PFSK-1 (cell line): ENCODE measurements at regions not wholly inside any gene's neighbourhood (a gene's known extent, or its start where the extent isn't known, plus 50 kb on each side); places are given as distances from the start of the nearest gene placed in this dataset.

Experiments used
- FOXP2 ChIP-seq: optimal IDR thresholded peaks from 2 replicates; pipeline ENCODE3; 2011; ENCODE audit warnings: borderline replicate concordance, control low read depth, inconsistent platforms; ENCODE audit not compliant: insufficient read depth; ENCODE audit errors: extremely low read length, extremely low read depth
- POLR2AphosphoS5 ChIP-seq: IDR thresholded peaks from 2 replicates; pipeline ENCODE4 v1.6.1; 2012; ENCODE audit warnings: low read depth, mild to moderate bottlenecking, control low read depth, low read length, moderate library complexity
- REST ChIP-seq, 2 experiments: IDR thresholded peaks; 2 replicates each; pipeline versions ENCODE4 v1.6.1 to v1.8.0; 2011 to 2012; ENCODE audit warnings: low read depth in 2 of 2, low read length in 2 of 2, control low read depth in 1 of 2, inconsistent platforms in 1 of 2, mild to moderate bottlenecking in 1 of 2, moderate library complexity in 1 of 2; ENCODE audit not compliant: insufficient read depth in 1 of 2
- SIN3A ChIP-seq: IDR thresholded peaks from 2 replicates; pipeline ENCODE4 v1.6.1; 2012; ENCODE audit warnings: mild to moderate bottlenecking, low read length, moderate library complexity, borderline replicate concordance; ENCODE audit not compliant: insufficient read depth
- TAF1 ChIP-seq: IDR thresholded peaks from 2 replicates; pipeline ENCODE4 v1.6.1; 2012; ENCODE audit warnings: low read length, control low read depth, borderline replicate concordance; ENCODE audit not compliant: insufficient read depth

GRCh38 chr5:135655468-135655815 lies 76.7 kb upstream of the CXCL14 start:
- TF ChIP-seq POLR2AphosphoS5 = no peak
- TF ChIP-seq REST (IDR thresholded peaks at IDR 0.05; ENCODE audit: insufficient read depth in 1 of 2, low read depth in 2 of 2, low read length in 2 of 2) = no peak
- no peak for TF ChIP-seq SIN3A
- no peak for TF ChIP-seq TAF1
- TF ChIP-seq FOXP2 = no peak
